H9 (cell line): ENCODE measurements at regions not wholly inside any gene's neighbourhood (a gene's known extent, or its start where the extent isn't known, plus 50 kb on each side); places are given as distances from the start of the nearest gene placed in this dataset.

Experiments
- DNase-seq: peaks from one replicate; pipeline ENCODE4 v3.0.0-alpha.2; 2017
- H2AFZ ChIP-seq: one replicate; pipeline ENCODE4 v1.6.1; 2013; ENCODE audit warnings: mild to moderate bottlenecking, low read length, control low read depth, moderate library complexity
- H2AK5ac ChIP-seq: 2 replicates; pipeline ENCODE4 v1.6.1; 2013; ENCODE audit warnings: low read length, control low read depth, mixed read lengths; ENCODE audit not compliant: insufficient read length
- H2BK120ac ChIP-seq: one replicate; pipeline ENCODE4 v1.6.1; 2013; ENCODE audit warnings: low read depth, mild to moderate bottlenecking, low read length, control low read depth, inconsistent platforms; ENCODE audit not compliant: poor library complexity, severe bottlenecking
- H2BK12ac ChIP-seq: 2 replicates; pipeline ENCODE4 v1.6.1; 2013; ENCODE audit warnings: low read length, control low read depth, mixed read lengths, low read depth; ENCODE audit not compliant: insufficient read length
- H2BK15ac ChIP-seq: 2 replicates; pipeline ENCODE4 v1.6.1; 2013; ENCODE audit warnings: low read depth, low read length, control low read depth
- H2BK20ac ChIP-seq: one replicate; pipeline ENCODE4 v1.6.1; 2013; ENCODE audit warnings: low read depth, mild to moderate bottlenecking, low read length, control low read depth, inconsistent platforms; ENCODE audit not compliant: poor library complexity, severe bottlenecking
- H2BK5ac ChIP-seq: 2 replicates; pipeline ENCODE4 v1.6.1; 2013; ENCODE audit warnings: low read length, control low read depth, mixed read lengths; ENCODE audit not compliant: insufficient read length
- H3K14ac ChIP-seq: 2 replicates; pipeline ENCODE4 v1.6.1; 2013; ENCODE audit warnings: low read length, control low read depth; ENCODE audit not compliant: insufficient read depth
- H3K18ac ChIP-seq: 2 replicates; pipeline ENCODE4 v1.6.1; 2013; ENCODE audit warnings: low read depth, mild to moderate bottlenecking, mixed read lengths, low read length, control low read depth; ENCODE audit not compliant: insufficient read length
- H3K23ac ChIP-seq: 2 replicates; pipeline ENCODE4 v1.6.1; 2013; ENCODE audit warnings: low read length, control low read depth, mixed read lengths, low read depth; ENCODE audit not compliant: insufficient read length
- H3K23me2 ChIP-seq: 2 replicates; pipeline ENCODE4 v1.6.1; 2013; ENCODE audit warnings: low read depth, mild to moderate bottlenecking, mixed read lengths, low read length, control low read depth; ENCODE audit not compliant: insufficient read length, poor library complexity, severe bottlenecking
- H3K27ac ChIP-seq: 2 replicates; pipeline ENCODE4 v1.5.1; 2013; ENCODE audit warnings: low read length, control low read depth, mixed read lengths, low read depth; ENCODE audit not compliant: insufficient read length
- H3K27me3 ChIP-seq: 2 replicates; pipeline ENCODE4 v1.6.1; 2013; ENCODE audit warnings: low read length, control low read depth, inconsistent platforms; ENCODE audit not compliant: insufficient read depth
- H3K4ac ChIP-seq: 2 replicates; pipeline ENCODE4 v1.6.1; 2013; ENCODE audit warnings: low read depth, mild to moderate bottlenecking, control low read depth, inconsistent platforms, low read length, moderate library complexity
- H3K4me1 ChIP-seq: 2 replicates; pipeline ENCODE4 v1.6.1; 2013; ENCODE audit warnings: low read length, control low read depth, inconsistent platforms; ENCODE audit not compliant: insufficient read depth
- H3K4me2 ChIP-seq: 2 replicates; pipeline ENCODE4 v1.6.1; 2013; ENCODE audit warnings: low read length, control low read depth, mixed read lengths; ENCODE audit not compliant: insufficient read length, insufficient read depth
- H3K56ac ChIP-seq: 2 replicates; pipeline ENCODE4 v1.6.1; 2013; ENCODE audit warnings: low read depth, mild to moderate bottlenecking, mixed read lengths, low read length, control low read depth; ENCODE audit not compliant: insufficient read length
- H3K79me1 ChIP-seq: 2 replicates; pipeline ENCODE4 v1.6.1; 2013; ENCODE audit warnings: low read depth, mild to moderate bottlenecking, moderate library complexity, low read length, control low read depth, inconsistent platforms; ENCODE audit not compliant: insufficient read depth, poor library complexity, severe bottlenecking
- H3K79me2 ChIP-seq: 2 replicates; pipeline ENCODE4 v1.6.1; 2013; ENCODE audit warnings: low read length, control low read depth, inconsistent platforms; ENCODE audit not compliant: insufficient read depth
- H3K9ac ChIP-seq: 2 replicates; pipeline ENCODE4 v1.6.1; 2013; ENCODE audit warnings: low read length, control low read depth, mixed read lengths; ENCODE audit not compliant: insufficient read length; ENCODE audit errors: extremely low read depth
- H3K9me3 ChIP-seq: one replicate; pipeline ENCODE4 v1.6.1; 2013; ENCODE audit warnings: low read depth, low read length, inconsistent platforms; ENCODE audit not compliant: control insufficient read depth
- H3T11ph ChIP-seq: one replicate; pipeline ENCODE4 v1.6.1; 2013; ENCODE audit warnings: mild to moderate bottlenecking, low read length, control low read depth, inconsistent platforms
- H4K20me1 ChIP-seq: one replicate; pipeline ENCODE4 v1.6.1; 2013; ENCODE audit not compliant: control insufficient read depth, insufficient read length, insufficient read depth
- H4K5ac ChIP-seq: 2 replicates; pipeline ENCODE4 v1.6.1; 2013; ENCODE audit warnings: low read depth, mild to moderate bottlenecking, mixed read lengths, low read length, control low read depth; ENCODE audit not compliant: insufficient read length
- H4K8ac ChIP-seq: replicated peaks from 2 replicates; pipeline ENCODE4 v1.6.1; 2013; ENCODE audit warnings: low read length, control low read depth, mixed read lengths, low read depth; ENCODE audit not compliant: insufficient read length
- H4K91ac ChIP-seq: 2 replicates; pipeline ENCODE4 v1.6.1; 2013; ENCODE audit warnings: low read depth, mild to moderate bottlenecking, moderate library complexity, mixed read lengths, low read length, control low read depth; ENCODE audit not compliant: insufficient read length
- H3K27ac Mint-ChIP-seq, 3 experiments: 2 replicates in 2 of 3; 3 replicates in 1 of 3; pipeline ENCODE4 v1.8.0; 2020 to 2021; ENCODE audit warnings: mixed read lengths in 3 of 3, mild to moderate bottlenecking in 1 of 3, moderate library complexity in 1 of 3
- H3K27me3 Mint-ChIP-seq: 2 replicates; pipeline ENCODE4 v1.8.0; 2021; ENCODE audit warnings: low read depth, mild to moderate bottlenecking, moderate library complexity, mixed read lengths
- H3K36me3 Mint-ChIP-seq, 3 experiments: 2 replicates in 2 of 3; 3 replicates in 1 of 3; pipeline ENCODE4 v1.8.0; 2020 to 2021; ENCODE audit warnings: low read depth in 3 of 3, mixed read lengths in 3 of 3; ENCODE audit not compliant: insufficient read depth in 1 of 3
- H3K4me1 Mint-ChIP-seq, 2 experiments: 2 replicates each; pipeline ENCODE4 v1.8.0; 2020; ENCODE audit warnings: mixed read lengths in 2 of 2
- H3K4me3 Mint-ChIP-seq, 2 experiments: 2 replicates in 1 of 2; 3 replicates in 1 of 2; pipeline ENCODE4 v1.8.0; 2020 to 2021; ENCODE audit warnings: mild to moderate bottlenecking in 2 of 2, mixed read lengths in 2 of 2, moderate library complexity in 1 of 2
- H3K9me3 Mint-ChIP-seq, 2 experiments: 2 replicates in 1 of 2; 3 replicates in 1 of 2; pipeline ENCODE4 v1.8.0; 2020; ENCODE audit warnings: mild to moderate bottlenecking in 2 of 2, mixed read lengths in 2 of 2, moderate library complexity in 1 of 2
- CTCF ChIP-seq: fragments of 200-600 bp; sonication (generic); conservative IDR thresholded peaks from 3 replicates; pipeline ENCODE4 v1.8.0; 2021; ENCODE audit warnings: antibody characterized with exemption, mild to moderate bottlenecking
- WGBS: extraction: QIAGEN DNeasy Blood & Tissue Kit; methylation state at CpG from one replicate; pipeline ENCODE4 v1.1.7; 2013; ENCODE audit warnings: missing lambda C conversion rate, low lambda C conversion rate, mixed read lengths; ENCODE audit not compliant: insufficient read length; ENCODE audit errors: extremely low coverage; 5-methylcytosine and 5-hydroxymethylcytosine counted together

DNA sequence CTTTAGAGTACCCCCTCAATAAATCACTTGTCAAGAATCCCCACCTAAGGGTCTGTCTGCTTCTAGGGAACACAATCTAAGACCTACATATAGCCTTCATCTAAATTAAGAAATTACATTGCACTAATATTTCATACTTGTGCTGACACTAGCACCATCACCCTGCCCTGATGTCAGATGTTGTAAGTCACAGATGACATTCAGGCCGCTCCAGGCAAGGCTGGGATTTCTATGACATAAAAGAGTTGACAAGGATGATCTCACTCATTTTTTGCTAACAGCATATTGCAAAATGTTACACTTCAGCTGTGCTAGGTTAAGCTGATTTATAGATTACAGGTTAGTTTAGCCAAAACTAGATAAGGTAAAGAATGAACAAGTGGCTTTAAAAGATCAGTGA, 372.5 kb upstream of the GRIA1 start:
- Histone ChIP-seq H2AK5ac (no peak overlapping the region), H2BK15ac (no peak overlapping the region), H4K91ac (no peak overlapping the region), H2BK120ac (no peak overlapping the region), H3K79me2 (no peaks in the 10 kb centered on the region), H3K4me1 (no peaks in the 10 kb centered on the region), H4K5ac (no peak overlapping the region), H3K23ac (no peak overlapping the region), H3K18ac (no peak overlapping the region), H3K23me2 (no peaks in the 10 kb centered on the region), H3K27ac (no peak overlapping the region), H2BK12ac (no peak overlapping the region), H3K27me3 (no peaks in the 10 kb centered on the region), H3K79me1 (no peaks in the 10 kb centered on the region), H2AFZ (no peak overlapping the region), H3K56ac (no peak overlapping the region), H2BK5ac (no peak overlapping the region), H3K14ac (no peak overlapping the region), H4K20me1 (no peaks in the 10 kb centered on the region), H3T11ph (no peak overlapping the region), H3K9ac (no peak overlapping the region), H3K4ac (no peak overlapping the region), H3K9me3 (no peaks in the 10 kb centered on the region), H4K8ac (no peak overlapping the region), H3K4me2 (no peak overlapping the region), H2BK20ac (no peak overlapping the region)
- no peak for DNase-seq
- TF ChIP-seq CTCF: no peak
- Mint-ChIP-seq H3K27me3 (no peaks in the 10 kb centered on the region), H3K27ac (no peak overlapping the region), H3K9me3 (peaks cover 6 to 9% of the 10 kb centered on the region in 2 experiments; a peak in 4 of 5 replicates), H3K36me3 (peaks cover 0 to 15% (median 6%) of the 10 kb centered on the region in 3 experiments; a peak in 4 of 7 replicates), H3K4me1 (peaks cover 10% of the 10 kb centered on the region in 2 experiments), H3K4me3 (no peak overlapping the region)
- WGBS: no CpG with 5 or more reads among the region's 1 CpG
